ENCODE measurements at regions not wholly inside any gene's neighbourhood (a gene's known extent, or its start where the extent isn't known, plus 50 kb on each side); places are given as distances from the start of the nearest gene placed in this dataset.

GRCh38 chr11:26780376-26781085 lies 58.7 kb upstream of the SLC5A12 start:
- intact Hi-C loops (cut with micrococcal nuclease): no loop called here
- H3K4me2 ChIP-seq (ENCODE audit: low read length): no peak overlapping the region
- DNase-seq (ENCODE audit: low read depth, low spot score) (no peak), ATAC-seq (no peak)
- no peaks in the 10 kb centered on the region for H3K4me1 ChIP-seq (ENCODE audit: control insufficient read depth in 1 of 2, insufficient read depth in 2 of 2, low read length in 2 of 2)
- H3K79me2 ChIP-seq (ENCODE audit: insufficient read depth, low read length): no peaks in the 10 kb centered on the region
- POLR2A ChIA-PET: no interaction called here
- no peak overlapping the region for H3K27ac ChIP-seq (ENCODE audit: low read depth, low read length)
- H4K20me1 ChIP-seq (ENCODE audit: insufficient read depth): no peaks in the 10 kb centered on the region
- H3K27me3 ChIP-seq (ENCODE audit: insufficient read depth, low read length): no peaks in the 10 kb centered on the region
- TF ChIP-seq EGR1 (IDR thresholded peaks at IDR 0.05; ENCODE audit: low read depth) (no peak), POLR2A (IDR thresholded peaks at IDR 0.05; ENCODE audit: borderline replicate concordance, extremely low read depth, insufficient read depth, insufficient read length) (no peak), SRF (IDR thresholded peaks at IDR 0.05; ENCODE audit: low read depth) (no peak), EZH2phosphoT487 (IDR thresholded peaks at IDR 0.05; ENCODE audit: borderline replicate concordance) (no peak), FOSL1 (IDR thresholded peaks at IDR 0.05; ENCODE audit: low read depth) (no peak), ZNF274 (IDR thresholded peaks at IDR 0.05; ENCODE audit: low read depth, low read length) (no peak), CBX3 (IDR thresholded peaks at IDR 0.05; ENCODE audit: low read depth) (no peak), RAD21 (IDR thresholded peaks at IDR 0.05; ENCODE audit: low read depth) (no peak), CTCF (IDR thresholded peaks at IDR 0.05 in 2 of 3, conservative IDR thresholded peaks at IDR 0.05 in 1 of 3; ENCODE audit: borderline replicate concordance in 1 of 3, insufficient read depth in 1 of 3, low read depth in 2 of 3, low read length in 2 of 3) (no peak), EZH2 (IDR thresholded peaks at IDR 0.05) (no peak), ATF3 (IDR thresholded peaks at IDR 0.05) (no peak), SP1 (IDR thresholded peaks at IDR 0.05; ENCODE audit: low read depth) (no peak)
- TF ChIP-seq, protein P1, sequence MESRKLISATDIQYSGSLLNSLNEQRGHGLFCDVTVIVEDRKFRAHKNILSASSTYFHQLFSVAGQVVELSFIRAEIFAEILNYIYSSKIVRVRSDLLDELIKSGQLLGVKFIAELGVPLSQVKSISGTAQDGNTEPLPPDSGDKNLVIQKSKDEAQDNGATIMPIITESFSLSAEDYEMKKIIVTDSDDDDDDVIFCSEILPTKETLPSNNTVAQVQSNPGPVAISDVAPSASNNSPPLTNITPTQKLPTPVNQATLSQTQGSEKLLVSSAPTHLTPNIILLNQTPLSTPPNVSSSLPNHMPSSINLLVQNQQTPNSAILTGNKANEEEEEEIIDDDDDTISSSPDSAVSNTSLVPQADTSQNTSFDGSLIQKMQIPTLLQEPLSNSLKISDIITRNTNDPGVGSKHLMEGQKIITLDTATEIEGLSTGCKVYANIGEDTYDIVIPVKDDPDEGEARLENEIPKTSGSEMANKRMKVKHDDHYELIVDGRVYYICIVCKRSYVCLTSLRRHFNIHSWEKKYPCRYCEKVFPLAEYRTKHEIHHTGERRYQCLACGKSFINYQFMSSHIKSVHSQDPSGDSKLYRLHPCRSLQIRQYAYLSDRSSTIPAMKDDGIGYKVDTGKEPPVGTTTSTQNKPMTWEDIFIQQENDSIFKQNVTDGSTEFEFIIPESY (IDR thresholded peaks at IDR 0.05; ENCODE audit: extremely low read depth, insufficient replicate concordance, low read length): no peak
- TF ChIP-seq, protein P2, sequence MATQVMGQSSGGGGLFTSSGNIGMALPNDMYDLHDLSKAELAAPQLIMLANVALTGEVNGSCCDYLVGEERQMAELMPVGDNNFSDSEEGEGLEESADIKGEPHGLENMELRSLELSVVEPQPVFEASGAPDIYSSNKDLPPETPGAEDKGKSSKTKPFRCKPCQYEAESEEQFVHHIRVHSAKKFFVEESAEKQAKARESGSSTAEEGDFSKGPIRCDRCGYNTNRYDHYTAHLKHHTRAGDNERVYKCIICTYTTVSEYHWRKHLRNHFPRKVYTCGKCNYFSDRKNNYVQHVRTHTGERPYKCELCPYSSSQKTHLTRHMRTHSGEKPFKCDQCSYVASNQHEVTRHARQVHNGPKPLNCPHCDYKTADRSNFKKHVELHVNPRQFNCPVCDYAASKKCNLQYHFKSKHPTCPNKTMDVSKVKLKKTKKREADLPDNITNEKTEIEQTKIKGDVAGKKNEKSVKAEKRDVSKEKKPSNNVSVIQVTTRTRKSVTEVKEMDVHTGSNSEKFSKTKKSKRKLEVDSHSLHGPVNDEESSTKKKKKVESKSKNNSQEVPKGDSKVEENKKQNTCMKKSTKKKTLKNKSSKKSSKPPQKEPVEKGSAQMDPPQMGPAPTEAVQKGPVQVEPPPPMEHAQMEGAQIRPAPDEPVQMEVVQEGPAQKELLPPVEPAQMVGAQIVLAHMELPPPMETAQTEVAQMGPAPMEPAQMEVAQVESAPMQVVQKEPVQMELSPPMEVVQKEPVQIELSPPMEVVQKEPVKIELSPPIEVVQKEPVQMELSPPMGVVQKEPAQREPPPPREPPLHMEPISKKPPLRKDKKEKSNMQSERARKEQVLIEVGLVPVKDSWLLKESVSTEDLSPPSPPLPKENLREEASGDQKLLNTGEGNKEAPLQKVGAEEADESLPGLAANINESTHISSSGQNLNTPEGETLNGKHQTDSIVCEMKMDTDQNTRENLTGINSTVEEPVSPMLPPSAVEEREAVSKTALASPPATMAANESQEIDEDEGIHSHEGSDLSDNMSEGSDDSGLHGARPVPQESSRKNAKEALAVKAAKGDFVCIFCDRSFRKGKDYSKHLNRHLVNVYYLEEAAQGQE (IDR thresholded peaks at IDR 0.05; ENCODE audit: low read depth): no peak
- RAD21 ChIA-PET (ENCODE audit: low non-redundant PET in 1 of 2, low total read pairs in 2 of 2, uncharacterized antibody in 2 of 2, unreplicated experiment in 2 of 2): no interaction called here
- no peak overlapping the region for H3K4me3 ChIP-seq (replicated peaks in 1 of 2; ENCODE audit: low read depth in 1 of 2, low read length in 2 of 2)
- no peaks in the 10 kb centered on the region; a peak in 1 of 4 replicates for H3K9me3 ChIP-seq (ENCODE audit: control insufficient read depth in 1 of 2, insufficient read depth in 1 of 2, low read depth in 1 of 2, low read length in 2 of 2)
- no peak overlapping the region for H3K9ac ChIP-seq (ENCODE audit: low read length)
- H3K36me3 ChIP-seq (ENCODE audit: control insufficient read depth in 1 of 2, insufficient read depth in 2 of 2, low read length in 2 of 2): no peaks in the 10 kb centered on the region
- no peaks in the 10 kb centered on the region for H3K9me2 ChIP-seq (ENCODE audit: insufficient read depth)
- no TSS peak for BruUV-seq (replicated peaks)
- CTCF ChIA-PET: no interaction called here
- no peak overlapping the region for H2AFZ ChIP-seq (ENCODE audit: low read depth, low read length, poor library complexity, severe bottlenecking)

Data from HCT116 (cell line).